H9 (cell line): ENCODE measurements at regions not wholly inside any gene's neighbourhood (a gene's known extent, or its start where the extent isn't known, plus 50 kb on each side); places are given as distances from the start of the nearest gene placed in this dataset.

ENCODE experiments used
- DNase-seq: peaks from one replicate; pipeline ENCODE4 v3.0.0-alpha.2; 2017
- H2AFZ ChIP-seq: one replicate; pipeline ENCODE4 v1.6.1; 2013; ENCODE audit warnings: mild to moderate bottlenecking, low read length, control low read depth, moderate library complexity
- H2AK5ac ChIP-seq: 2 replicates; pipeline ENCODE4 v1.6.1; 2013; ENCODE audit warnings: low read length, control low read depth, mixed read lengths; ENCODE audit not compliant: insufficient read length
- H2BK120ac ChIP-seq: one replicate; pipeline ENCODE4 v1.6.1; 2013; ENCODE audit warnings: low read depth, mild to moderate bottlenecking, low read length, control low read depth, inconsistent platforms; ENCODE audit not compliant: poor library complexity, severe bottlenecking
- H2BK12ac ChIP-seq: 2 replicates; pipeline ENCODE4 v1.6.1; 2013; ENCODE audit warnings: low read length, control low read depth, mixed read lengths, low read depth; ENCODE audit not compliant: insufficient read length
- H2BK15ac ChIP-seq: 2 replicates; pipeline ENCODE4 v1.6.1; 2013; ENCODE audit warnings: low read depth, low read length, control low read depth
- H2BK20ac ChIP-seq: one replicate; pipeline ENCODE4 v1.6.1; 2013; ENCODE audit warnings: low read depth, mild to moderate bottlenecking, low read length, control low read depth, inconsistent platforms; ENCODE audit not compliant: poor library complexity, severe bottlenecking
- H2BK5ac ChIP-seq: 2 replicates; pipeline ENCODE4 v1.6.1; 2013; ENCODE audit warnings: low read length, control low read depth, mixed read lengths; ENCODE audit not compliant: insufficient read length
- H3K14ac ChIP-seq: 2 replicates; pipeline ENCODE4 v1.6.1; 2013; ENCODE audit warnings: low read length, control low read depth; ENCODE audit not compliant: insufficient read depth
- H3K18ac ChIP-seq: 2 replicates; pipeline ENCODE4 v1.6.1; 2013; ENCODE audit warnings: low read depth, mild to moderate bottlenecking, mixed read lengths, low read length, control low read depth; ENCODE audit not compliant: insufficient read length
- H3K23ac ChIP-seq: 2 replicates; pipeline ENCODE4 v1.6.1; 2013; ENCODE audit warnings: low read length, control low read depth, mixed read lengths, low read depth; ENCODE audit not compliant: insufficient read length
- H3K23me2 ChIP-seq: 2 replicates; pipeline ENCODE4 v1.6.1; 2013; ENCODE audit warnings: low read depth, mild to moderate bottlenecking, mixed read lengths, low read length, control low read depth; ENCODE audit not compliant: insufficient read length, poor library complexity, severe bottlenecking
- H3K27ac ChIP-seq: 2 replicates; pipeline ENCODE4 v1.5.1; 2013; ENCODE audit warnings: low read length, control low read depth, mixed read lengths, low read depth; ENCODE audit not compliant: insufficient read length
- H3K27me3 ChIP-seq: 2 replicates; pipeline ENCODE4 v1.6.1; 2013; ENCODE audit warnings: low read length, control low read depth, inconsistent platforms; ENCODE audit not compliant: insufficient read depth
- H3K4ac ChIP-seq: 2 replicates; pipeline ENCODE4 v1.6.1; 2013; ENCODE audit warnings: low read depth, mild to moderate bottlenecking, control low read depth, inconsistent platforms, low read length, moderate library complexity
- H3K4me1 ChIP-seq: 2 replicates; pipeline ENCODE4 v1.6.1; 2013; ENCODE audit warnings: low read length, control low read depth, inconsistent platforms; ENCODE audit not compliant: insufficient read depth
- H3K4me2 ChIP-seq: 2 replicates; pipeline ENCODE4 v1.6.1; 2013; ENCODE audit warnings: low read length, control low read depth, mixed read lengths; ENCODE audit not compliant: insufficient read length, insufficient read depth
- H3K56ac ChIP-seq: 2 replicates; pipeline ENCODE4 v1.6.1; 2013; ENCODE audit warnings: low read depth, mild to moderate bottlenecking, mixed read lengths, low read length, control low read depth; ENCODE audit not compliant: insufficient read length
- H3K79me1 ChIP-seq: 2 replicates; pipeline ENCODE4 v1.6.1; 2013; ENCODE audit warnings: low read depth, mild to moderate bottlenecking, moderate library complexity, low read length, control low read depth, inconsistent platforms; ENCODE audit not compliant: insufficient read depth, poor library complexity, severe bottlenecking
- H3K79me2 ChIP-seq: 2 replicates; pipeline ENCODE4 v1.6.1; 2013; ENCODE audit warnings: low read length, control low read depth, inconsistent platforms; ENCODE audit not compliant: insufficient read depth
- H3K9ac ChIP-seq: 2 replicates; pipeline ENCODE4 v1.6.1; 2013; ENCODE audit warnings: low read length, control low read depth, mixed read lengths; ENCODE audit not compliant: insufficient read length; ENCODE audit errors: extremely low read depth
- H3K9me3 ChIP-seq: one replicate; pipeline ENCODE4 v1.6.1; 2013; ENCODE audit warnings: low read depth, low read length, inconsistent platforms; ENCODE audit not compliant: control insufficient read depth
- H3T11ph ChIP-seq: one replicate; pipeline ENCODE4 v1.6.1; 2013; ENCODE audit warnings: mild to moderate bottlenecking, low read length, control low read depth, inconsistent platforms
- H4K20me1 ChIP-seq: one replicate; pipeline ENCODE4 v1.6.1; 2013; ENCODE audit not compliant: control insufficient read depth, insufficient read length, insufficient read depth
- H4K5ac ChIP-seq: 2 replicates; pipeline ENCODE4 v1.6.1; 2013; ENCODE audit warnings: low read depth, mild to moderate bottlenecking, mixed read lengths, low read length, control low read depth; ENCODE audit not compliant: insufficient read length
- H4K8ac ChIP-seq: replicated peaks from 2 replicates; pipeline ENCODE4 v1.6.1; 2013; ENCODE audit warnings: low read length, control low read depth, mixed read lengths, low read depth; ENCODE audit not compliant: insufficient read length
- H4K91ac ChIP-seq: 2 replicates; pipeline ENCODE4 v1.6.1; 2013; ENCODE audit warnings: low read depth, mild to moderate bottlenecking, moderate library complexity, mixed read lengths, low read length, control low read depth; ENCODE audit not compliant: insufficient read length
- H3K27ac Mint-ChIP-seq, 3 experiments: 2 replicates in 2 of 3; 3 replicates in 1 of 3; pipeline ENCODE4 v1.8.0; 2020 to 2021; ENCODE audit warnings: mixed read lengths in 3 of 3, mild to moderate bottlenecking in 1 of 3, moderate library complexity in 1 of 3
- H3K27me3 Mint-ChIP-seq: 2 replicates; pipeline ENCODE4 v1.8.0; 2021; ENCODE audit warnings: low read depth, mild to moderate bottlenecking, moderate library complexity, mixed read lengths
- H3K36me3 Mint-ChIP-seq, 3 experiments: 2 replicates in 2 of 3; 3 replicates in 1 of 3; pipeline ENCODE4 v1.8.0; 2020 to 2021; ENCODE audit warnings: low read depth in 3 of 3, mixed read lengths in 3 of 3; ENCODE audit not compliant: insufficient read depth in 1 of 3
- H3K4me1 Mint-ChIP-seq, 2 experiments: 2 replicates each; pipeline ENCODE4 v1.8.0; 2020; ENCODE audit warnings: mixed read lengths in 2 of 2
- H3K4me3 Mint-ChIP-seq, 2 experiments: 2 replicates in 1 of 2; 3 replicates in 1 of 2; pipeline ENCODE4 v1.8.0; 2020 to 2021; ENCODE audit warnings: mild to moderate bottlenecking in 2 of 2, mixed read lengths in 2 of 2, moderate library complexity in 1 of 2
- H3K9me3 Mint-ChIP-seq, 2 experiments: 2 replicates in 1 of 2; 3 replicates in 1 of 2; pipeline ENCODE4 v1.8.0; 2020; ENCODE audit warnings: mild to moderate bottlenecking in 2 of 2, mixed read lengths in 2 of 2, moderate library complexity in 1 of 2
- CTCF ChIP-seq: fragments of 200-600 bp; sonication (generic); conservative IDR thresholded peaks from 3 replicates; pipeline ENCODE4 v1.8.0; 2021; ENCODE audit warnings: antibody characterized with exemption, mild to moderate bottlenecking
- WGBS: extraction: QIAGEN DNeasy Blood & Tissue Kit; methylation state at CpG from one replicate; pipeline ENCODE4 v1.1.7; 2013; ENCODE audit warnings: missing lambda C conversion rate, low lambda C conversion rate, mixed read lengths; ENCODE audit not compliant: insufficient read length; ENCODE audit errors: extremely low coverage; 5-methylcytosine and 5-hydroxymethylcytosine counted together

GRCh38 chr11:10640308-10640707, 53.2 kb downstream of the IRAG1 start:
- no peak overlapping the region for H3T11ph ChIP-seq
- Mint-ChIP-seq H3K9me3 (no peaks in the 10 kb centered on the region), H3K36me3 (no peaks in the 10 kb centered on the region), H3K4me3 (no peak overlapping the region), H3K27me3 (peaks cover 2% of the 10 kb centered on the region; the same call in 1 of the 2 replicates), H3K27ac (no peak overlapping the region), H3K4me1 (peaks cover 17 to 20% of the 10 kb centered on the region in 2 experiments)
- H4K5ac ChIP-seq, result no peak overlapping the region
- no peak overlapping the region for H3K56ac ChIP-seq
- H3K27ac ChIP-seq, result no peak overlapping the region
- no peak overlapping the region for H2BK20ac ChIP-seq
- H2BK12ac ChIP-seq, result no peak overlapping the region
- no peak for DNase-seq
- no peak overlapping the region for H2BK120ac ChIP-seq
- no peaks in the 10 kb centered on the region for H4K20me1 ChIP-seq
- no peak overlapping the region for H3K4me2 ChIP-seq
- H3K23me2 ChIP-seq, result no peaks in the 10 kb centered on the region
- 0 out of 2 replicates have a peak, but pooled peaks cover 2% of the 10 kb centered on the region for H3K4me1 ChIP-seq
- no CpG with 5 or more reads among the region's 3 CpGs for WGBS
- H2AFZ ChIP-seq, result no peak overlapping the region
- H3K9ac ChIP-seq, result no peak overlapping the region
- no peaks in the 10 kb centered on the region for H3K79me1 ChIP-seq
- no peak overlapping the region for H3K18ac ChIP-seq
- no peak overlapping the region for H2BK5ac ChIP-seq
- no peak for TF ChIP-seq CTCF
- no peak overlapping the region for H2AK5ac ChIP-seq
- H3K27me3 ChIP-seq, result no peaks in the 10 kb centered on the region
- H3K79me2 ChIP-seq, result no peaks in the 10 kb centered on the region
- H4K8ac ChIP-seq, result no peak overlapping the region
- no peak overlapping the region for H4K91ac ChIP-seq
- no peak overlapping the region for H2BK15ac ChIP-seq
- H3K4ac ChIP-seq, result no peak overlapping the region
- no peak overlapping the region for H3K14ac ChIP-seq
- no peak overlapping the region for H3K23ac ChIP-seq
- no peaks in the 10 kb centered on the region for H3K9me3 ChIP-seq
